ENCODE measurements at regions not wholly inside any gene's neighbourhood (a gene's known extent, or its start where the extent isn't known, plus 50 kb on each side); places are given as distances from the start of the nearest gene placed in this dataset.
A peak's percentile ranks its signal among the peaks of the same experiment; 100 is the strongest.

- no peaks in the 10 kb centered on the region for H3K36me3 ChIP-seq (ENCODE audit: control insufficient read depth, insufficient read depth, low read length)
- no peak overlapping the region for H3K4me3 ChIP-seq (ENCODE audit: extremely low read depth, insufficient read depth, low read length, poor library complexity, severe bottlenecking)
- peaks cover 5% of the 10 kb centered on the region for H3K9me3 ChIP-seq (ENCODE audit: control insufficient read depth, low read length)
- peak overlapping the region; percentile 38 for H3K27ac ChIP-seq (ENCODE audit: low read depth, low read length, severe bottlenecking)
- WGBS, 2 experiments (ENCODE audit: insufficient coverage in 2 of 2) = 43 to 100% methylated on average over 1 to 2 of the region's 2 CpGs
- H3K4me1 ChIP-seq (ENCODE audit: control insufficient read depth, insufficient read depth, low read length, poor library complexity, severe bottlenecking) = no peaks in the 10 kb centered on the region
Observed at GRCh38 chr18:66674286-66674685, 70.4 kb upstream of the CDH19 start.

- Histone ChIP-seq H3K36me3 (ENCODE audit: control insufficient read depth, insufficient read depth, low read length) (no peaks in the 10 kb centered on the region), H3K4me1 (ENCODE audit: control insufficient read depth, insufficient read depth, low read length, poor library complexity, severe bottlenecking) (no peaks in the 10 kb centered on the region), H3K4me3 (ENCODE audit: extremely low read depth, insufficient read depth, low read length, poor library complexity, severe bottlenecking) (no peak overlapping the region), H3K27ac (ENCODE audit: low read depth, low read length, severe bottlenecking) (no peak overlapping the region), H3K9me3 (ENCODE audit: control insufficient read depth, low read length) (no peaks in the 10 kb centered on the region)
Observed at GRCh38 chr18:66668706-66669105, 64.8 kb upstream of the CDH19 start.

DNA sequence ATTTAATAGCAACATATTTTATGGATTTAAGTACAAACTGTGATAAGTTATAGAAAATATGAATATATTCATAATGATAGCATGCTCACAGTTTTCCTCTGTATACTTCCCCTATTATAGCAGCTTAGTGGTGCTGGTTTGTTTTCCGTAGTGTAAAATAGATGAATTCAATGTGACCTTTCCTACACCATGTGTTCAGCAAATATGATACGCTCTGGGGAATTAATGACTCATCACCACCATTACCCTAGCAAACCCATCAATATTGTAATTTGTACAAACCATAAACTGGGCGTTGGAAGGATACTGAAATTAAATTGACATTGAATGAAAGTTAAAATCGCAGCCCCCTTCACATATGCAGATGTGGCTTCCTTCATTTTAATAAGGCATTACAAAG is 58.7 kb upstream of the CDH19 start:
- WGBS, 2 experiments (ENCODE audit: insufficient coverage in 2 of 2) = no CpG with 5 or more reads among the region's 4 CpGs

DNA sequence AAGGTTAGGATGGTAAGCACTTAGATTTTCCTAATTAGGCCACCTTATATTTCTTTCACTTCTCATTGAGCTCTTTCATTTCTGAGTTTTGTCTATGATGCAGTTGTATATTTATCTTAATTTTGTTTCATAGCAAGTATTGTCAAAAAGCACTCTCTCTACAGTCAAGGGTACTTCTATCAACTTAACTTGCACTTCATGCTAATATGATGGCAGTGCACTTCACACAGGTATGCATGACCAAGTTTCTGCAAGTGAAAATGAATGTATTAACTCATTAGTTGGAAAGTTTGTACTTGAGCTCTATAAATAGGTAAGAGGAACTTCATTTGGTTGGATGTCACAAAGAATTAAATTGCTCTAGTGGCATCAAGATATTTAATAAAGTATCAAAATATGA is 51.5 kb upstream of the CDH19 start:
- Histone ChIP-seq H3K4me1 (ENCODE audit: control insufficient read depth, insufficient read depth, low read length, poor library complexity, severe bottlenecking) (no peaks in the 10 kb centered on the region), H3K9me3 (ENCODE audit: control insufficient read depth, low read length) (no peaks in the 10 kb centered on the region), H3K36me3 (ENCODE audit: control insufficient read depth, insufficient read depth, low read length) (no peaks in the 10 kb centered on the region), H3K4me3 (ENCODE audit: extremely low read depth, insufficient read depth, low read length, poor library complexity, severe bottlenecking) (no peak overlapping the region), H3K27ac (ENCODE audit: low read depth, low read length, severe bottlenecking) (no peak overlapping the region)

More for the DNA sequence above, 58.7 kb upstream of the CDH19 start:
- H3K36me3 ChIP-seq (ENCODE audit: control insufficient read depth, insufficient read depth, low read length) = no peaks in the 10 kb centered on the region
- no peak overlapping the region for H3K4me3 ChIP-seq (ENCODE audit: extremely low read depth, insufficient read depth, low read length, poor library complexity, severe bottlenecking)
- no peaks in the 10 kb centered on the region for H3K4me1 ChIP-seq (ENCODE audit: control insufficient read depth, insufficient read depth, low read length, poor library complexity, severe bottlenecking)
- no peaks in the 10 kb centered on the region for H3K9me3 ChIP-seq (ENCODE audit: control insufficient read depth, low read length)
- H3K27ac ChIP-seq (ENCODE audit: low read depth, low read length, severe bottlenecking) = no peak overlapping the region
